ENCODE measurements at regions not wholly inside any gene's neighbourhood (a gene's known extent, or its start where the extent isn't known, plus 50 kb on each side); places are given as distances from the start of the nearest gene placed in this dataset.

DNA sequence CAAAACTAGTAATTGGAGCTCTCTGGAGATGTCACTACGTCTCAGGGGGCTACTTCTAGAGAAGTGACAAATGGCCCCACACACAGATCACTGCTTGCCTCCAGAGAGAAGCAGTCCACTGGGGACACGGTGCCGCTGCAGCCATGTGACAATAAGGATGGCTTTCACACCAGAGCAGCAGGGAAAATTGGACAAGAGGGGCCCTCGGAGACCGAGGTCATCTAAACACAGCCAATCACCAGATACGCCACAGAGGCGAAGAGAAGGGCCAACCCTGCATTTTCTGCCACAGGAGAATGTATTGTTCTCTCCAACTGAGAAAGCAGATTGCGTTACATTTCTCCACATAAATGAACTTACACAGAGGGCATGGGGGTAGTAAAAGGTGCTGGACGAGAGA, 51.2 kb upstream of the TIAM1 start:
- DNase-seq (ENCODE audit: low read depth), result no peak
- H3K4me3 ChIP-seq (ENCODE audit: control insufficient read depth, low read depth, low read length), result no peak overlapping the region
- TF ChIP-seq, protein P1, sequence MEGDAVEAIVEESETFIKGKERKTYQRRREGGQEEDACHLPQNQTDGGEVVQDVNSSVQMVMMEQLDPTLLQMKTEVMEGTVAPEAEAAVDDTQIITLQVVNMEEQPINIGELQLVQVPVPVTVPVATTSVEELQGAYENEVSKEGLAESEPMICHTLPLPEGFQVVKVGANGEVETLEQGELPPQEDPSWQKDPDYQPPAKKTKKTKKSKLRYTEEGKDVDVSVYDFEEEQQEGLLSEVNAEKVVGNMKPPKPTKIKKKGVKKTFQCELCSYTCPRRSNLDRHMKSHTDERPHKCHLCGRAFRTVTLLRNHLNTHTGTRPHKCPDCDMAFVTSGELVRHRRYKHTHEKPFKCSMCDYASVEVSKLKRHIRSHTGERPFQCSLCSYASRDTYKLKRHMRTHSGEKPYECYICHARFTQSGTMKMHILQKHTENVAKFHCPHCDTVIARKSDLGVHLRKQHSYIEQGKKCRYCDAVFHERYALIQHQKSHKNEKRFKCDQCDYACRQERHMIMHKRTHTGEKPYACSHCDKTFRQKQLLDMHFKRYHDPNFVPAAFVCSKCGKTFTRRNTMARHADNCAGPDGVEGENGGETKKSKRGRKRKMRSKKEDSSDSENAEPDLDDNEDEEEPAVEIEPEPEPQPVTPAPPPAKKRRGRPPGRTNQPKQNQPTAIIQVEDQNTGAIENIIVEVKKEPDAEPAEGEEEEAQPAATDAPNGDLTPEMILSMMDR (conservative IDR thresholded peaks at IDR 0.05; ENCODE audit: control insufficient read depth, insufficient read depth, low read depth, low read length), result no peak

DNA sequence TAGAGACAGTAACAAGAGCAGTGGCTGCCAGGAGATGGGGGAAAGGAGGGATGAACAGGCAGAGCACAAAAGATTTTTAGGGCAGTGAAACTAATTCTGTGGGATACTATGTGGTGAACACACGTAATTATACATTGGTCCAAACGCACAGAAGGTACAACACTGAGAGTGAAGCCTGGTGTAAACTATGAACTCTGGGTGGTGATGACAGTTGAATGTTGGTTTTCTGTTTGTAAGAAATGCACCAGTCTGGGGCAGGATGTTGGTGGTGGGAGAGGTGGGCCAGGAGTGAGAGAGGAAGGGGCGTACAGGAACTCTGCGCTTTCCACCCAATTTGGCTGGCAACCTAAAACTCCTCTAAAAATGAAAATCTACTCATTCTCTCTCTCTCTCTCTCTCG, 50.2 kb upstream of the TIAM1 start:
- no peak for DNase-seq (ENCODE audit: low read depth)
- TF ChIP-seq, protein P1 (conservative IDR thresholded peaks at IDR 0.05; ENCODE audit: control insufficient read depth, insufficient read depth, low read depth, low read length), result no peak
- no peak overlapping the region for H3K4me3 ChIP-seq (ENCODE audit: control insufficient read depth, low read depth, low read length)

Measured in fibroblast of mammary gland (primary cell).